Neuron (in vitro differentiated cells): ENCODE measurements at regions not wholly inside any gene's neighbourhood (a gene's known extent, or its start where the extent isn't known, plus 50 kb on each side); places are given as distances from the start of the nearest gene placed in this dataset.

Source experiments
- H2AFZ ChIP-seq: one replicate; pipeline ENCODE4 v1.6.1; 2013; ENCODE audit warnings: low read depth, mild to moderate bottlenecking, inconsistent platforms, low read length, moderate library complexity
- H3K27me3 ChIP-seq: one replicate; pipeline ENCODE4 v1.6.1; 2013; ENCODE audit warnings: low read length; ENCODE audit not compliant: insufficient read depth
- H3K36me3 ChIP-seq: one replicate; pipeline ENCODE4 v1.6.1; 2013; ENCODE audit warnings: low read length; ENCODE audit not compliant: insufficient read depth
- H3K4me1 ChIP-seq: one replicate; pipeline ENCODE4 v1.6.1; 2013; ENCODE audit warnings: low read length; ENCODE audit not compliant: insufficient read depth
- H3K4me3 ChIP-seq: 2 replicates; pipeline ENCODE4 v1.5.1; 2013; ENCODE audit warnings: mild to moderate bottlenecking, low read length, moderate library complexity
- H3K9me3 ChIP-seq: one replicate; pipeline ENCODE4 v1.6.1; 2013; ENCODE audit warnings: low read length

- no peak overlapping the region for H2AFZ ChIP-seq
- H3K9me3 ChIP-seq, result peaks cover 2% of the 10 kb centered on the region
- H3K27me3 ChIP-seq, result no peaks in the 10 kb centered on the region
- no peaks in the 10 kb centered on the region for H3K4me1 ChIP-seq
- H3K36me3 ChIP-seq, result no peaks in the 10 kb centered on the region
- H3K4me3 ChIP-seq, result no peak overlapping the region
Measured at GRCh38 chr5:98403131-98403530, 370.3 kb upstream of the RGMB start.

- no peak overlapping the region for H2AFZ ChIP-seq
- H3K36me3 ChIP-seq, result no peaks in the 10 kb centered on the region
- no peak overlapping the region for H3K4me3 ChIP-seq
- no peaks in the 10 kb centered on the region for H3K27me3 ChIP-seq
- H3K9me3 ChIP-seq, result no peaks in the 10 kb centered on the region
- H3K4me1 ChIP-seq, result no peaks in the 10 kb centered on the region
Measured at GRCh38 chr5:98414938-98415337, 358.5 kb upstream of the RGMB start.

DNA sequence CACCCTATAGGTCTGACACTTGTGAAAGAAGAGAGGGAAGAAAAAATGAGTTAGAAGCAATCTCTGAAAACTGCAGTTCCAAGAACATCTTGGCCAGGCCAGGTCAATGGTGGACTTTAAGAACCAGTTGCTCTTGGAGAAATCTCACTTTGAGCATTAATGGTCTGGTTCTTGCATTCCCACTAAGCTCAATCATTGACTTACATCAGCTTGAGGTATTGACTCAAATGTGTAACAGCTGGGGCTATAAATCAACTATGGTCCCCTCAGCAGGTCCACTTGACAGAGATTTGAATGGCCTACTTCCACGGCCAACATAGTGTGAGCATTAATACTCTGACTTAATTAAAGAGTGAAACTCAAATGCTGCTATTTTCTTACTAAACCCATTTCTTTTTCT lies 357.8 kb upstream of the RGMB start:
- H3K36me3 ChIP-seq, result no peaks in the 10 kb centered on the region
- H3K27me3 ChIP-seq, result no peaks in the 10 kb centered on the region
- no peak overlapping the region for H3K4me3 ChIP-seq
- no peaks in the 10 kb centered on the region for H3K9me3 ChIP-seq
- no peak overlapping the region for H2AFZ ChIP-seq
- no peaks in the 10 kb centered on the region for H3K4me1 ChIP-seq

GRCh38 chr5:98416541-98416940 lies 356.9 kb upstream of the RGMB start:
- no peaks in the 10 kb centered on the region for H3K27me3 ChIP-seq
- H3K9me3 ChIP-seq, result no peaks in the 10 kb centered on the region
- no peaks in the 10 kb centered on the region for H3K4me1 ChIP-seq
- H2AFZ ChIP-seq, result no peak overlapping the region
- no peak overlapping the region for H3K4me3 ChIP-seq
- no peaks in the 10 kb centered on the region for H3K36me3 ChIP-seq

DNA sequence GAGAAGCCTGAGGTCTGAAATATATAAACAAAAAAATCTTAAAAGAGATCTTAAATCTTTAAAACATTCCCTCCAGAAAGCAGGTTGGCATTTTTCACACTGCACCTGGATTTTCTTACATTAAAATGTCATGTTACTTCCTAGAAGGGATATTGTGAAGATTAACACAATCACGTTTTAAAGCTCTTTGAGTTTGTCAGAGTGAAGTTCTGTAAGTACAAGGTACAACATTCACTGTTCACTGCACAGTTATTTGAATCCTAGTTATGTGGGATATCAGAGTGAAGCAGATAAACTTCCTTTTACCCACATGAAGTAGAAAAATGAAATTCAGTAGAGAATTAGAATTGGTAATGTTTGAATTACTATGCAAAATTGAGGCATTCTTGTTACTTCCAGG lies 353.6 kb upstream of the RGMB start:
- no peaks in the 10 kb centered on the region for H3K9me3 ChIP-seq
- no peaks in the 10 kb centered on the region for H3K4me1 ChIP-seq
- H3K36me3 ChIP-seq, result no peaks in the 10 kb centered on the region
- no peak overlapping the region for H2AFZ ChIP-seq
- no peaks in the 10 kb centered on the region for H3K27me3 ChIP-seq
- H3K4me3 ChIP-seq, result no peak overlapping the region

DNA sequence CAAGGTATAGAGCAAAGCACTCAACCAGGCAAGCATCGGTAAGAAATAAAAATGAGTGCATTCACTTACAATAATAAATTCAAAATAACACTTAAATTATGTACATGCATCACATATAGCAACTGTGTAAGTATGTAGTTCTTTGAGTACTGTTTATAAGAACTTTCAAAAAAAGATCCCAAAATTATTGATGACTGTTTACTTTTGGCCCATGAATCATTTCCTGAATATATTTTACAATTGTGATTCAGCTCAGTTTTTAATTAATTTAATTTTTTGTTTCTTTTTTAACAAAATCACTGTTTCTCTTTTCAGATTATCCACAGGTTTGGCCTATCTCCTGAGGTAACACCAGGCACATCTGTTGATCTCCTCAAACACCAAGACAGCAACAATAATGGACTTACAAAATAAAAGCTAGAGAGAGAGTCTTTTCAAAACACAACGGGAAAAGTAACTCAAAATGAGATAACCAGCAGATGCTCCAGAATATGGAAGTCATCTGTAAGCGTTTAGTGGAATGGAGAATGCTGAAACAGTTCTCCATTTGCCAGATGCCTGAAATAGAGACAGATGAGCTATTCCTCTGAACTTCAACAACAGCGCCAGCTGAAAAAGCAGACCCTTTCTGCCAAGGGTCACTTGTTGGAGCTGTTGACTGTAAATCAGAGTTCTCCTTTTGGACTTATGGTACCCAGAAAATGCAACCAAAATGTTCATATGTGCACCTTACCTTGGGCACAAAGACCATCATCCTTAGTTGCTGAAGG lies 348.6 kb upstream of the RGMB start:
- Histone ChIP-seq H3K9me3 (no peaks in the 10 kb centered on the region), H3K27me3 (no peaks in the 10 kb centered on the region), H3K4me3 (no peak overlapping the region), H2AFZ (no peak overlapping the region), H3K4me1 (no peaks in the 10 kb centered on the region), H3K36me3 (no peaks in the 10 kb centered on the region)

DNA sequence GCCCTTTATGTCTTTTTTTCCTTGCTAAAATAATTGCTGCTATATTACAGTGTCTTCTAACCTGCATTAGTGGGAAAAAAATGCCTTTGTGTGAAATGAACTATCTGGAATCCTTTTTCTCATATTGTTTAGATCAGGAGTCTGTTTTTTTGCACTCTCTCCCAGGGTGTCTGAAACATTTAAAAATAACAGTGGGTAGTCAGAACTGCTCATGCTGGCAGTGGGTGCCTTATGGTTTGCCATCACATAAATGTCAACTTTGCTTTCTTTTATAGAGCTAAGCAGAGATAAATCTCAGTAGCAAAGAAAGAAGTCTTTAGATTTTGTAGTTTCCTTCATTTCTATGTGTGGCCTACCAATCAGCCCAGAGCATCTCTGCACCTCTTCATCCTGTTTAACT lies 347.8 kb upstream of the RGMB start:
- no peak overlapping the region for H3K4me3 ChIP-seq
- no peak overlapping the region for H2AFZ ChIP-seq
- H3K9me3 ChIP-seq, result no peaks in the 10 kb centered on the region
- no peaks in the 10 kb centered on the region for H3K4me1 ChIP-seq
- no peaks in the 10 kb centered on the region for H3K27me3 ChIP-seq
- H3K36me3 ChIP-seq, result no peaks in the 10 kb centered on the region

GRCh38 chr5:98428806-98429205 lies 344.7 kb upstream of the RGMB start:
- no peak overlapping the region for H3K4me3 ChIP-seq
- H3K4me1 ChIP-seq, result peaks cover 14% of the 10 kb centered on the region
- H3K27me3 ChIP-seq, result no peaks in the 10 kb centered on the region
- H3K9me3 ChIP-seq, result no peaks in the 10 kb centered on the region
- H3K36me3 ChIP-seq, result no peaks in the 10 kb centered on the region
- H2AFZ ChIP-seq, result no peak overlapping the region

- no peaks in the 10 kb centered on the region for H3K36me3 ChIP-seq
- H3K9me3 ChIP-seq, result peaks cover 2% of the 10 kb centered on the region
- H3K27me3 ChIP-seq, result no peaks in the 10 kb centered on the region
- H3K4me3 ChIP-seq, result no peak overlapping the region
- no peak overlapping the region for H2AFZ ChIP-seq
- peaks cover 14% of the 10 kb centered on the region for H3K4me1 ChIP-seq
Measured at GRCh38 chr5:98432378-98432777, 341.1 kb upstream of the RGMB start.

- H3K9me3 ChIP-seq, result peaks cover 2% of the 10 kb centered on the region
- peaks cover 14% of the 10 kb centered on the region for H3K4me1 ChIP-seq
- H3K4me3 ChIP-seq, result no peak overlapping the region
- no peak overlapping the region for H2AFZ ChIP-seq
- no peaks in the 10 kb centered on the region for H3K27me3 ChIP-seq
- H3K36me3 ChIP-seq, result no peaks in the 10 kb centered on the region
Measured at GRCh38 chr5:98433022-98433421, 340.4 kb upstream of the RGMB start.

DNA sequence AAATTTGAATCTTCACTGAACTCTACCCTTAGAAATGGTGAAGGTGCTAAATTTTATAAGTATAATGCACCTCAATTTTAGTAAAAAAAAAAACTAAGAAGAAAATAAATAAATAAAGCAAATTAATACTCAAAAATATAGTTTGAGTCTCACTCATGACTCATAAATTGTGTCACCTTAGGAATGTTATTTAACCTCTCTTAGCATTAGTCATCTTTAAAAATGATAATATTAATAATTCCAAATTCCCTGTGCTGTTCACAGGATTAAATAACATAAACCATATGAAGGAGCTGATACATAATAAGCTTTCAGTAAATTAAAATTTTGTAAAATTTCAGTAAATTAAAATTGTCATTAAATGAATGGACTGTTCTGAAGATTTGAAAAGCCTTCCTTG lies 339.8 kb upstream of the RGMB start:
- Histone ChIP-seq H3K36me3 (no peaks in the 10 kb centered on the region), H2AFZ (no peak overlapping the region), H3K27me3 (no peaks in the 10 kb centered on the region), H3K4me3 (no peak overlapping the region), H3K9me3 (peaks cover 2% of the 10 kb centered on the region), H3K4me1 (peaks cover 14% of the 10 kb centered on the region)

DNA sequence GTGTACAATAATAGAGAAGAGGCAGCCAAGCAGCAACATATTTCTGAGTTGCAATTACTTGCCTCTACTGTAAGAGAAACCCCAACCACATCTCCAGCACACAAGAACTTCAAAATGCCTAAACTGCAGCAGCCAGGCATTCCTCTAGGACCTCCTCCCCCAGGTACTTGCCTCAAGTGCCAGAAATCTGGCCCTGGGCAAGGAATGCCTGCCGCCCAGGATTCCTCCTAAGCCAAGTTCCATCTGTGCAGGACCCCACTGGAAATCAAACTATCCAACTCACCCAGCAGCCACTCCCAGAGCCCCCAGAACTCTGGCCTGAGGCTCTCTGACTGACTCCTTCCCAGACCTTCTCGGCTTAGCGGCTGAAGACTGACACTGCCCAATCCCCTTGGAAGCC lies 336.8 kb upstream of the RGMB start:
- Histone ChIP-seq H3K4me1 (peaks cover 12% of the 10 kb centered on the region), H3K27me3 (no peaks in the 10 kb centered on the region), H2AFZ (no peak overlapping the region), H3K9me3 (peaks cover 6% of the 10 kb centered on the region), H3K36me3 (no peaks in the 10 kb centered on the region), H3K4me3 (no peak overlapping the region)

DNA sequence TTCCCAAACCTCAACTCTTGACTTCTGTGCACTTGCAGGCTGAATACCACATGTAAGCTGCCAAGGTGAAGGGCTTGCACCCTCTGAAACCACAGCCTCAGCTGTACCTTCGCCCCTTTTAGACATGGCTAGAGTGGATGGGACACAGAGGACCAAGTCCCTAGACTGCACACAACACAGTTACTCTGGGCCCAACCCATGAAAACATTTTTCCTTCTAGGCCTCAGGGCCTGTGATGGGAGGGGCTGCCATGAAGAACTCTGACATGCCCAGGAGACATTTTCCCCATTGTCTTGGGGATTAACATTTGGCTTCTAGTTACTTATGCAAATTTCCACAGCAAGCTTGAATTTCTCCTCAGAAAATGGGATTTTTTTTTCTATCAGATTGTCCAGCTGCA lies 331.0 kb upstream of the RGMB start:
- no peak overlapping the region for H3K4me3 ChIP-seq
- no peaks in the 10 kb centered on the region for H3K4me1 ChIP-seq
- no peaks in the 10 kb centered on the region for H3K27me3 ChIP-seq
- H2AFZ ChIP-seq, result no peak overlapping the region
- H3K36me3 ChIP-seq, result no peaks in the 10 kb centered on the region
- H3K9me3 ChIP-seq, result peaks cover 11% of the 10 kb centered on the region

GRCh38 chr5:98443881-98444280 lies 329.6 kb upstream of the RGMB start:
- H3K27me3 ChIP-seq, result no peaks in the 10 kb centered on the region
- no peaks in the 10 kb centered on the region for H3K36me3 ChIP-seq
- H2AFZ ChIP-seq, result no peak overlapping the region
- H3K4me3 ChIP-seq, result no peak overlapping the region
- peaks cover 4% of the 10 kb centered on the region for H3K4me1 ChIP-seq
- peaks cover 12% of the 10 kb centered on the region for H3K9me3 ChIP-seq
